PC-9 (cell line): ENCODE measurements at regions not wholly inside any gene's neighbourhood (a gene's known extent, or its start where the extent isn't known, plus 50 kb on each side); places are given as distances from the start of the nearest gene placed in this dataset.

Experiments used
- CTCF ChIP-seq: fragments of 200-600 bp; sonication (generic); conservative IDR thresholded peaks from 2 replicates; pipeline ENCODE4 v1.6.1; 2017; ENCODE audit warnings: mixed run types, antibody characterized with exemption, mild to moderate bottlenecking, moderate library complexity
- EZH2 ChIP-seq: fragments of 200-600 bp; sonication (generic); IDR thresholded peaks from 2 replicates; pipeline ENCODE4 v1.8.0; 2017; ENCODE audit warnings: antibody characterized with exemption, low read depth

DNA sequence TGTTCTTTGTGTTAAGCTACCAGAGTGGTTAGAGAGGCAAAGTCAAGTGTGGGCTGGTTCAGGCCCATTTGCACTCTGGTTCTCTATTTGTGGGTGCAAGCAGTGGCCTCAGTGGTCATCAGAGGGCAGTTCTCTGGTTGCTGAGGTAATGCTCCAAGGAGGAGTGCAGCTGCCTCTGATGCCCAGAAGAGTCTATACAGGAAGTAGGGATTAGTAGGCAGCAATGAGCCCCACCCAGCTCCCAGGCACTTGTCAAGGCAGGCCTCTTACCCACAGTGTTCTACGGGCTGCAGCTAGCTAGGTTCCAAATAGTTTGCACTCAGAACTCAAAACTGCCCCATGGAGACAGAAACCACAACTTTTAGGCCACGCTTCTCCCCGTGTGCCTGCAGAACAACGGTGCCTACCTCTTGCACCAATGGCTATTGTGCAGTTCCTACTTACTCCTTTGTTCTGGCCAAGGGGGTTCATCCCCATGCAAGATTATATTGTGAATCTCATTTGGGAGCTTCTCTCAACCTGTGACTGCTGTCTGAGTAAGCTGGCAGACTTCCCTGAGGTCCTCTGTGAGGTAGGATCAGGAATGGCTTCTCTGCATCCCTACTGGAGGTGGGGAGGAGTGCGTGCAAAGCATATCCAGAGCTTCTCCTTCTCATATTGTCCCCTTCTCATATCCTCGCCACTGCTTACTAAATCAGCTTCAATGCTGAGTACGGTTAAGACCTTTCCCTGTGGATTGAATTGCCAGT is 410.3 kb upstream of the LMO3 start:
- TF ChIP-seq CTCF (no peak), EZH2 (no peak)
